Adrenal gland (tissue), 9 donors: ENCODE measurements at regions not wholly inside any gene's neighbourhood (a gene's known extent, or its start where the extent isn't known, plus 50 kb on each side); places are given as distances from the start of the nearest gene placed in this dataset.

ENCODE experiments used
- DNase-seq, 7 donors: peaks; one replicate each; pipeline ENCODE4 v3.0.0-alpha.2; 2019 to 2020
- H3K27ac ChIP-seq, 5 donors: fragments of 200-600 bp; sonication (generic) in 4 of 5; 1 replicate in 3 of 5; 2 replicates in 2 of 5; pipeline versions ENCODE4 v1.5.1 to v1.8.0; 2016 to 2020; ENCODE audit warnings: mild to moderate bottlenecking in 1 of 5
- H3K27me3 ChIP-seq: fragments of 200-600 bp; 2 replicates; pipeline ENCODE4 v1.8.0; 2021
- H3K36me3 ChIP-seq, 2 donors: fragments of 200-600 bp; replicated peaks in 1 of 2; 1 replicate in 1 of 2; 2 replicates in 1 of 2; pipeline versions ENCODE4 v1.5.1 to v1.8.0; 2018 to 2022
- H3K4me1 ChIP-seq, 2 donors: fragments of 200-600 bp; replicated peaks in 1 of 2; 1 replicate in 1 of 2; 2 replicates in 1 of 2; pipeline versions ENCODE4 v1.5.1 to v1.8.0; 2018 to 2021
- H3K4me3 ChIP-seq, 4 donors: fragments of 200-600 bp; sonication (generic) in 3 of 4; one replicate each; pipeline ENCODE4 v1.5.1; 2016 to 2018
- H3K9me3 ChIP-seq, 3 donors: fragments of 200-600 bp; sonication (generic) in 1 of 3; replicated peaks in 1 of 3; 1 replicate in 2 of 3; 2 replicates in 1 of 3; pipeline versions ENCODE4 v1.5.1 to v1.8.0; 2016 to 2021
- CTCF ChIP-seq, 6 experiments: fragments of 450-650 bp in 4 of 6; fragments of 200-600 bp in 2 of 6; sonication (generic) in 1 of 6; IDR thresholded peaks; 1 replicate in 5 of 6; 2 replicates in 1 of 6; pipeline versions ENCODE4 v1.5.1 to v1.8.0; 2016 to 2021; ENCODE audit warnings: antibody characterized with exemption in 6 of 6, mild to moderate bottlenecking in 2 of 6, moderate library complexity in 1 of 6
- POLR2A ChIP-seq, 2 donors: fragments of 450-650 bp; IDR thresholded peaks; one replicate each; pipeline ENCODE4 v1.6.1; 2017; ENCODE audit warnings: antibody characterized with exemption in 2 of 2, mild to moderate bottlenecking in 2 of 2, moderate library complexity in 1 of 2
- WGBS, 4 donors: extraction: QIAGEN DNeasy Blood & Tissue Kit in 2 of 4; methylation state at CpG; one replicate each; pipeline versions ENCODE4 v1.1.5 to v1.1.7; 2013 to 2017; 5-methylcytosine and 5-hydroxymethylcytosine counted together
- intact Hi-C, 2 donors: fragments of 100-400 bp; cut with DNase I; formaldehyde crosslinking; loops; one replicate each; pipeline versions ENCODE4 v1.14.1 to v1.15.0; 2022 to 2023
- donor health status: healthy with polysubstance abuse.
- donor health status: Bipolar disorder and iron deficiency.
- donor health status: DM: yes; HTN: yes; CAD: no.
- donor health status: DM: no; HTN: no; CAD: no.
- donor health status: DM: no; HTN: no; CAD: no.

GRCh38 chr4:138798404-138798803 is 217.2 kb upstream of the NOCT start:
- no peak for DNase-seq
- Histone ChIP-seq H3K27ac (no peak overlapping the region), H3K36me3 (no peaks in the 10 kb centered on the region), H3K4me1 (no peaks in the 10 kb centered on the region), H3K27me3 (no peaks in the 10 kb centered on the region), H3K9me3 (no peaks in the 10 kb centered on the region), H3K4me3 (no peak overlapping the region)
- intact Hi-C loops, result no loop called here
- 63 to 71% (median 66%) methylated on average over 4 of the region's 4 CpGs for WGBS, 4 donors
- TF ChIP-seq CTCF (IDR thresholded peaks at IDR 0.05) (no peak), POLR2A (IDR thresholded peaks at IDR 0.05) (no peak)

- intact Hi-C loops, result no loop called here
- Histone ChIP-seq H3K4me3 (no peak overlapping the region), H3K9me3 (no peaks in the 10 kb centered on the region), H3K4me1 (no peaks in the 10 kb centered on the region), H3K27me3 (no peaks in the 10 kb centered on the region), H3K36me3 (no peaks in the 10 kb centered on the region), H3K27ac (no peak overlapping the region)
- no peak for DNase-seq
- WGBS, 4 donors, result 84 to 91% (median 87%) methylated on average over 2 of the region's 2 CpGs
- TF ChIP-seq CTCF (IDR thresholded peaks at IDR 0.05), result no peak
- no peak for TF ChIP-seq POLR2A (IDR thresholded peaks at IDR 0.05)
Observed at GRCh38 chr4:138797646-138798045, 217.9 kb upstream of the NOCT start.

GRCh38 chr4:138796761-138797160 is 218.8 kb upstream of the NOCT start:
- no peak for DNase-seq
- Histone ChIP-seq H3K27ac (no peak overlapping the region), H3K4me3 (no peak overlapping the region), H3K36me3 (no peaks in the 10 kb centered on the region), H3K9me3 (no peaks in the 10 kb centered on the region), H3K4me1 (no peaks in the 10 kb centered on the region), H3K27me3 (no peaks in the 10 kb centered on the region)
- intact Hi-C loops, result no loop called here
- TF ChIP-seq POLR2A (IDR thresholded peaks at IDR 0.05), result no peak
- TF ChIP-seq CTCF (IDR thresholded peaks at IDR 0.05), result no peak
- WGBS, 4 donors, result 84 to 90% (median 86%) methylated on average over 11 of the region's 11 CpGs

- H3K4me3 ChIP-seq, result no peak overlapping the region
- no peaks in the 10 kb centered on the region for H3K36me3 ChIP-seq
- H3K9me3 ChIP-seq, result no peaks in the 10 kb centered on the region
- H3K4me1 ChIP-seq, result no peaks in the 10 kb centered on the region
- intact Hi-C loops, result no loop called here
- no peak overlapping the region for H3K27ac ChIP-seq
- WGBS, 4 donors, result 66 to 78% (median 71%) methylated on average over 3 of the region's 3 CpGs
- DNase-seq, result no peak
- TF ChIP-seq POLR2A (IDR thresholded peaks at IDR 0.05) (no peak), CTCF (IDR thresholded peaks at IDR 0.05) (no peak)
- H3K27me3 ChIP-seq, result no peaks in the 10 kb centered on the region
Observed at GRCh38 chr4:138790706-138791340, 224.8 kb upstream of the NOCT start.
